ENCODE measurements at regions not wholly inside any gene's neighbourhood (a gene's known extent, or its start where the extent isn't known, plus 50 kb on each side); places are given as distances from the start of the nearest gene placed in this dataset.

- ChIA-PET CTCF (no interaction called here), POLR2A (no interaction called here)
- Histone ChIP-seq H3K9ac (ENCODE audit: low read length) (no peak overlapping the region), H3K4me3 (ENCODE audit: control extremely low read depth in 1 of 5, extremely low read depth in 1 of 5, insufficient read depth in 1 of 5, low read depth in 2 of 5, low read length in 4 of 5) (no peak overlapping the region), H3K27ac (ENCODE audit: low read length in 2 of 2) (no peak overlapping the region), H3K27me3 (replicated peaks in 1 of 4; ENCODE audit: control extremely low read depth in 1 of 4, control insufficient read depth in 3 of 4, insufficient read depth in 4 of 4, low read length in 3 of 4) (no peaks in the 10 kb centered on the region), H4K20me1 (ENCODE audit: control insufficient read depth, insufficient read depth, low read length, poor library complexity, severe bottlenecking) (no peaks in the 10 kb centered on the region), H3K79me2 (ENCODE audit: control insufficient read depth, insufficient read depth, low read length) (no peaks in the 10 kb centered on the region), H3K4me1 (ENCODE audit: control insufficient read depth in 2 of 2, insufficient read depth in 2 of 2, low read length in 2 of 2) (no peaks in the 10 kb centered on the region), H3K9me3 (ENCODE audit: control extremely low read depth in 1 of 3, control insufficient read depth in 2 of 3, insufficient read depth in 1 of 3, low read length in 2 of 3) (no peaks in the 10 kb centered on the region), H2AFZ (ENCODE audit: insufficient read depth, low read depth, low read length, poor library complexity, severe bottlenecking) (no peak overlapping the region), H3K4me2 (replicated peaks; ENCODE audit: low read depth, low read length, poor library complexity, severe bottlenecking) (no peak overlapping the region), H3K36me3 (replicated peaks in 1 of 2; ENCODE audit: control extremely low read depth in 1 of 2, control insufficient read depth in 1 of 2, extremely low read depth in 1 of 2, insufficient read depth in 2 of 2, low read length in 1 of 2) (no peaks in the 10 kb centered on the region)
- peaks cover 4% of the 10 kb centered on the region for H3K27me3 Mint-ChIP-seq
- no peaks in the 10 kb centered on the region for H3K9me3 Mint-ChIP-seq (ENCODE audit: insufficient read depth)
- no peaks in the 10 kb centered on the region for H3K4me1 Mint-ChIP-seq
- ATAC-seq (ENCODE audit: low read depth) (no peak), DNase-seq (no peak)
- WGBS (ENCODE audit: insufficient coverage): 100% methylated on average over 2 of the region's 3 CpGs
- H3K27ac Mint-ChIP-seq: no peak overlapping the region
- intact Hi-C loops (cut with micrococcal nuclease): no loop called here
- TF ChIP-seq CTCF (IDR thresholded peaks at IDR 0.05): no peak
- TF ChIP-seq EZH2 (IDR thresholded peaks at IDR 0.05; ENCODE audit: borderline replicate concordance, insufficient read depth, low read depth, low read length, poor library complexity, severe bottlenecking): no peak
- H3K4me3 Mint-ChIP-seq: no peak overlapping the region
Observed at GRCh38 chr2:12596771-12597170, 120.0 kb upstream of the TRIB2 start.

GRCh38 chr2:12597610-12598009 is 119.1 kb upstream of the TRIB2 start:
- ChIA-PET POLR2A (no interaction called here), CTCF (no interaction called here)
- Mint-ChIP-seq H3K4me1 (no peaks in the 10 kb centered on the region), H3K9me3 (ENCODE audit: insufficient read depth) (no peaks in the 10 kb centered on the region), H3K27me3 (peaks cover 7% of the 10 kb centered on the region), H3K27ac (no peak overlapping the region), H3K4me3 (no peak overlapping the region)
- H2AFZ ChIP-seq (ENCODE audit: insufficient read depth, low read depth, low read length, poor library complexity, severe bottlenecking): no peak overlapping the region
- H3K27ac ChIP-seq (ENCODE audit: low read length in 2 of 2): no peak overlapping the region
- no peak overlapping the region for H3K9ac ChIP-seq (ENCODE audit: low read length)
- WGBS (ENCODE audit: insufficient coverage): 94% methylated on average over 2 of the region's 2 CpGs
- no peaks in the 10 kb centered on the region for H3K27me3 ChIP-seq (replicated peaks in 1 of 4; ENCODE audit: control extremely low read depth in 1 of 4, control insufficient read depth in 3 of 4, insufficient read depth in 4 of 4, low read length in 3 of 4)
- H4K20me1 ChIP-seq (ENCODE audit: control insufficient read depth, insufficient read depth, low read length, poor library complexity, severe bottlenecking): no peaks in the 10 kb centered on the region
- H3K4me1 ChIP-seq (ENCODE audit: control insufficient read depth in 2 of 2, insufficient read depth in 2 of 2, low read length in 2 of 2): no peaks in the 10 kb centered on the region
- H3K4me2 ChIP-seq (replicated peaks; ENCODE audit: low read depth, low read length, poor library complexity, severe bottlenecking): no peak overlapping the region
- ATAC-seq (ENCODE audit: low read depth) (no peak), DNase-seq (no peak)
- H3K9me3 ChIP-seq (ENCODE audit: control extremely low read depth in 1 of 3, control insufficient read depth in 2 of 3, insufficient read depth in 1 of 3, low read length in 2 of 3): no peaks in the 10 kb centered on the region
- no peaks in the 10 kb centered on the region for H3K79me2 ChIP-seq (ENCODE audit: control insufficient read depth, insufficient read depth, low read length)
- intact Hi-C loops (cut with micrococcal nuclease): no loop called here
- no peak overlapping the region for H3K4me3 ChIP-seq (ENCODE audit: control extremely low read depth in 1 of 5, extremely low read depth in 1 of 5, insufficient read depth in 1 of 5, low read depth in 2 of 5, low read length in 4 of 5)
- H3K36me3 ChIP-seq (replicated peaks in 1 of 2; ENCODE audit: control extremely low read depth in 1 of 2, control insufficient read depth in 1 of 2, extremely low read depth in 1 of 2, insufficient read depth in 2 of 2, low read length in 1 of 2): no peaks in the 10 kb centered on the region
- TF ChIP-seq CTCF (IDR thresholded peaks at IDR 0.05): no peak
- TF ChIP-seq EZH2 (IDR thresholded peaks at IDR 0.05; ENCODE audit: borderline replicate concordance, insufficient read depth, low read depth, low read length, poor library complexity, severe bottlenecking): no peak

All from B cell (primary cell).